Pulmonary artery endothelial cell (primary cell): ENCODE measurements at regions not wholly inside any gene's neighbourhood (a gene's known extent, or its start where the extent isn't known, plus 50 kb on each side); places are given as distances from the start of the nearest gene placed in this dataset.
"Not testable (repeated sequence)": the region's sequence is repeated elsewhere in the genome, so short reads cannot be mapped to it uniquely, and the experiment has no call there.

Experiments
- DNase-seq: peaks from one replicate; pipeline ENCODE4 v3.0.0-alpha.2; 2011; ENCODE audit warnings: low read depth, low spot score

GRCh38 chr3:193046371-193046770 lies 128.7 kb upstream of the MB21D2 start:
- DNase-seq = no peak

GRCh38 chr3:193047461-193047860 lies 129.8 kb upstream of the MB21D2 start:
- DNase-seq = not testable (repeated sequence)

DNA sequence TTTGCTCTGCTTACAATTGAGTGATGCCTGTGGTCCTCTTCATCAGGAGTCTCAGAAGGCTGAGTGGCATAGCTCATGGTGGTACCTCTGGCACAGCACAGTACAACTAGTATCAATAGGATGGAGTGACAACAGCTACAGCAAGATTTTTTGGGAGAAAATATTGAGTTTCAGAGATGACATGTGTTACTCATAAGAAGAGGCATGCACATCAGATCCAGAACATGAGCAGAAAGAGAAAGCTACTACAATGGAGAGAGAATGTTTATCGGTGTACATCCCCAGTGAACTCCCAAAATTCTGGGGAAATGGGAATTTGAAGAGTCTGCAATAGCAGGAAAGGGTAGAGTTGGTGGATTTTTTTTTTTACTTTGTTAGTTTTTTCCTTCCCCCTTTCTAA lies 130.5 kb upstream of the MB21D2 start:
- DNase-seq = no peak

GRCh38 chr3:193049935-193050334 lies 132.3 kb upstream of the MB21D2 start:
- no peak for DNase-seq

DNA sequence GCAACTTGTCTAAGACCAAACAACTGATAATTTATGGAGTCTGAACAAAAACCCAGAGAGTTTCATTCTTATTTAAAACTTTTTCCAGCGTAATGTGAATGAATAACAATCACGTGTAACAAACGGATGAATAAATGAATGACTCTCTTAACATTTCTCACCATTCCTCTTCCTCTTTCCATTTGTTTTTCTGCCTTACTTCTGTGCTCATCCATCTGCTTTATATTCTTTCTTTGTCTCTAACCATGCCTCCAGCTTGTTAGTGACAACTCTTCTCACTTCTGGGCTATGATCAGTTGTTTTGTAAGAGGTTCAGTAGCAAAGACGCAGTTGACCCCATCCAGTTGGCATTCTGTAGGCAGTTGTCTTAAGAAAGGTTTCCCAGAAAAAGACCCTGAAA lies 133.7 kb upstream of the MB21D2 start:
- no peak for DNase-seq

DNA sequence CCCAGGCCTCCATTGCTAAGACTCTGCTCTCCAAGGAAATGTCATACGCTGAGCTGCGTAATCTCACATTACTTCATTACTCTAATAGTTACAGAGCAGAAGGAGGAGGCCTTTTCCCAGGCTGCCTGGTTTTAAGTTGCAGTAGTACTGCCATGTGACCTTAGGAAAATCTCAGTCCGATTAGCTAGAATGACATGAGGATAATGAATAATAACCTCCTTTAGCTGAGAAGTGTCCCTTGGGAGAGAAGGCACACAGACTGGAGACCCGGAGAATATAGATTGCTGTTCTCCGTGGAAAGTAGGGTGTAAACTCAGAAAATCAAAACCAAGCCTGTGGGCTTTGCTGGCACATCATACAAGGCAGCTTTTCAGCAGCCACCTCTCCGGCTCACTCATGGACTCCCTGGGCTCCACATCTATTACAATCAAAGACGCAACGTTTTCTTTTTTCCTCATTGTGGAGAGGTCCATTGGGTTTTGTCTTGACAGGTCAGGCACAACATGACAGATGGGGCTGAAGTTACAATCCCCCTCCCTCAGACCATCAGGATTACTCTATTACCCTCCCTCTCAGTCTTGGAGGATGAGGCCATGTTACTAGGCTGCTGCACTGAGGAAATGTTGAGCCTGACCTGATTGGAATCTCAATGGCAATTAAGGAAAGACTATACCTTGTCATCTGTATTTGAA lies 134.8 kb upstream of the MB21D2 start:
- DNase-seq = no peak

GRCh38 chr3:193053046-193053435 lies 135.4 kb upstream of the MB21D2 start:
- DNase-seq = no peak

DNA sequence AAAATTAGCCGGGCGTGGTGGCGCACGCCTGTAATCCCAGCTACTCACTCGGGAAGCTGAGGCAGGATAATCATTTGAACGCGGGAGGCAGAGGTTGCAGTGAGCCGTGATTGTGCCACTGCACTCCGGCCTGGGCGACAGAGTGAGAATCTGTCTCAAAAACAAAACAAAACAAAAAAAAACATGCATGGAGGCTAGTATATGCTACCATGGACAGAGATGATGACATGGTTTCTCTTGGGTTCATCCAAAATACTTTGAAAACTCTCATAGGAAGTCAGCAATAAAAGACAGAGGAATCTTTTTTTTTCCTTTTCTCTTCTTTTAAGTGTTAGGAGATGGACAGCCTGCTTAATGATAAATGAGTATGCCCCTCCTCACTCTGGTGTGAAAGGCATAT lies 137.7 kb upstream of the MB21D2 start:
- no peak for DNase-seq

DNA sequence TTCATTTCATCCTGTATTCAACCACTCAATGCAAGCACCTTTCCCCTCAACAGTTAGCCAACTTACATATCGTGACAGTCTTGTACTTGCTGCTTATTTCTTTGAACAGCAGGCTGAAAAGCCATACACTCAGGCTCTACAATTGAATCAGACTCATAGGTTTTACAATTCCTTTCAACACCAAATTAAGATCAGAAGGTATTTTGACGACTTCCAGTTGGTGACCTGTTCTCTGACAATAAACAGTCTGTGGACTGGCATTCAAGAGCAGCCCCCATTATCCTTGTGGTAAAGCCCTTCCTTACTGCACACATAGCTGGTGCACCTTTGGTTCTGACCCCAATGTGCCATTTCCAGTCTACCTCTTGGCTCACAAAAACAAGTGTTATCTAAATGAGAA lies 140.0 kb upstream of the MB21D2 start:
- no peak for DNase-seq

- DNase-seq = no peak
Measured at GRCh38 chr3:193060748-193061546, 143.3 kb upstream of the MB21D2 start.

- DNase-seq = no peak
Measured at GRCh38 chr3:193068365-193068764, 150.7 kb upstream of the MB21D2 start.

GRCh38 chr3:193069732-193070131 lies 152.1 kb upstream of the MB21D2 start:
- DNase-seq = not testable (repeated sequence)

- no peak for DNase-seq
Measured at GRCh38 chr3:193078996-193079753, 161.5 kb upstream of the MB21D2 start.

- no peak for DNase-seq
Measured at GRCh38 chr3:193080821-193081365, 160.1 kb upstream of the PLAAT1 start.

DNA sequence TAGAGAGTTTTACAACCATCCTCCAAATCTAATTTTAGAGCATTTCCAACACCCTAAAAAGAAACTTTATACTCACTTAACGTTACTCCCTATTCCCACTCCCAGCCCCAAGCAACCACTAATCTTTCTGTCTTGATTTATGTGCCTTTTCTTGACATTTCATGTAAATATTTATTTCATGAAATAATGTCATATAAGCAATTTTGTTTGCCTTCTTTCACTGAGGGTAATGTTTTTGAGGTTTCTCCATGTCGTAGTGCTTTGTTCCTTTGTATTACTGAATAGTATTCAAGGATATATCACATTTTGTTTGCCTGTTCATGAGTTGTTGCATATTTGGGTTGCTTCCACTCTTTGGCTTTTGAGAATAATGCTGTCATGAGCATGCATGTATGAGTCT lies 155.4 kb upstream of the PLAAT1 start:
- DNase-seq = no peak

GRCh38 chr3:193086681-193087080 lies 154.3 kb upstream of the PLAAT1 start:
- no peak for DNase-seq

GRCh38 chr3:193087336-193087735 lies 153.7 kb upstream of the PLAAT1 start:
- DNase-seq = no peak

DNA sequence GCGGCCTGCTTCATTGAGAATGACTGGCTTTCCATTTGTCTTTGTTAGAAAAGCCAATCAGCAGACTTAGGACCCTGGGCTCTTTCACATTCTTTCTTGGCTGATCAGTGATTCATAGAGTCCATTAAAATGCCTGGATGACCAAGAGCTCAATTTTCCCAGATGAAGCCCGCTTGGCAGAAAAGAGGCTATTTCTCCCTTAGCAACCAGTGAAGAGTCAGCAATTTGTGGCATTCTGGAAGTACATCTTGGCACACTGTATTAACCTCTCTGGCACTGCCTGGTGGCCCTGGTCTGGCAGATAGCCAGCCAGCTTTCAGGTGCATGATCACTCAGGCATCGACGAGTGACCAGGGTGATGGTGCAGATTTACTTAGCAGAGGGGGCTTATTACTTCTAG lies 145.7 kb upstream of the PLAAT1 start:
- no peak for DNase-seq

GRCh38 chr3:193096076-193096475 lies 144.9 kb upstream of the PLAAT1 start:
- no peak for DNase-seq

DNA sequence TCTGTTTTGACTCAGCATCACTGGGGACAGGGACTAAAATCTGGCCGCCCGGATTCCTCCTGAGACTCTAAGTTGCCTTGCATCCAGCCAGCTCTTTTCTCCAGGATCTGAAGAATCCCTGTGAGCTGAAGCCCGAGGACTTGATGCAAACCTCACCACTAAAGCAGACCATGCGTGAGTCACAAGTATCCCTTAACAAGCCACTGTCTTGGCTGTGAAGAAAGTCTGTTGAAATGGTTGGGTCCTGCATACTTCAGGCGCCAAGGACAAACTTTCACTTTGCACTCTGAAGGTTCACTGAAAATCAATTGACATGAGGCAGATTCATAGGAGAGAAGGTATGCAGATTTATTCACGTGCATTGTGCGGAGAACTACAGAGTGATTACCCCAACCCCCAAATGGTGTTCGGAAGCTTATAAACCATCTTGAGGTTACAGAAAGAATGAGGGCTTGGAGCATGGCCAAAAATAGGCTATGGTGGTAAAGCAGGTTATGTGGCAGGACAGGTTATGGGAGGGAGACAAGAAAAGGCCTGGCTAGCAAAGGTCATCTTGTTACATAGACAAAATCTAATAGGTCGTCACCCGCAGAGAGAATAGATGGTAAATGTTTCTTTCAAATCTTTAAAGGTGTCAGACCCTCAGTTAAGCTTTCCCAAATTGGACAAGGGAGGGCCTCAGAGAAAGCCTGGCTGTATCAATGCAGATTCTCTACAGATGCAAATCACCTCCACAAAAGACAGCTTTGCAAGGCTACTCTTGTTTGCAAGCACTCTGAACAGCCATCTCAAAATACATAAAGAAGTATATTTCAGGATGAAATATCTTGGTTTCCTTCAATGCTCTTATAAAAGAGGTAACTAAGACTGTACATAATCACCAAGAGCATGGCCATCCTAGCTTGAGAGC lies 126.3 kb upstream of the PLAAT1 start:
- no peak for DNase-seq

DNA sequence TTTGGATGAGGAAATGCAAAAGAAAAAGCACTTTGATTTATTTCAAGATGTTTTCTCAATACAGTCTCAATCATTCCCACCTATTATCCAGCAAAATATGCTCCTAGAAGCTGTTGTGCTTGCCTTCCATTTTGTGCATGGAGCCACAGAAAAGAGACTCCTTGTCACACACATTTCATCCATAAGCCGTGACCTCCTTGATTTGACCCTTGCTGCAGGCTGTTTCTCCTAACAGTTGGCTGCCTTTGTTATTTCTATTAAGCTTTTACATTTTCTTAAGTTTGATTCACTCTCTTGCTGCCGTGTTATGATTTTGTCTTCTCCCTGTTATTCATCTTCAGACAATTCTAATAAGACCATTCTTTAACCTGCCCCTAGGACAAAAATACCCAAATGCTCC lies 124.2 kb upstream of the PLAAT1 start:
- no peak for DNase-seq
